Tibial artery (tissue), 4 donors: ENCODE measurements at regions not wholly inside any gene's neighbourhood (a gene's known extent, or its start where the extent isn't known, plus 50 kb on each side); places are given as distances from the start of the nearest gene placed in this dataset.
"Not testable (repeated sequence)": the region's sequence is repeated elsewhere in the genome, so short reads cannot be mapped to it uniquely, and the experiment has no call there.

ENCODE experiments used
- DNase-seq, 2 donors: peaks; one replicate each; pipeline ENCODE4 v3.0.0-alpha.2; 2019
- H3K27ac ChIP-seq, 2 donors: fragments of 200-600 bp; sonication (generic) in 1 of 2; 1 replicate in 1 of 2; 2 replicates in 1 of 2; pipeline ENCODE4 v1.5.1; 2018 to 2019; ENCODE audit warnings: mild to moderate bottlenecking in 1 of 2
- H3K27me3 ChIP-seq, 2 donors: fragments of 200-600 bp; sonication (generic) in 1 of 2; one replicate each; pipeline versions ENCODE4 v1.5.1 to v1.6.0; 2016 to 2019
- H3K36me3 ChIP-seq, 3 donors: fragments of 200-600 bp; sonication (generic) in 2 of 3; one replicate each; pipeline ENCODE4 v1.5.1; 2016 to 2019; ENCODE audit warnings: mild to moderate bottlenecking in 2 of 3
- H3K4me1 ChIP-seq, 4 donors: fragments of 200-600 bp; sonication (generic) in 2 of 4; 1 replicate in 3 of 4; 2 replicates in 1 of 4; pipeline ENCODE4 v1.5.1; 2016 to 2019
- H3K4me3 ChIP-seq, 2 donors: fragments of 200-600 bp; sonication (generic) in 1 of 2; 1 replicate in 1 of 2; 2 replicates in 1 of 2; pipeline ENCODE4 v1.5.1; 2018 to 2019; ENCODE audit warnings: mild to moderate bottlenecking in 2 of 2
- H3K9me3 ChIP-seq, 3 donors: fragments of 200-600 bp; sonication (generic) in 1 of 3; one replicate each; pipeline ENCODE4 v1.5.1; 2016 to 2019
- CTCF ChIP-seq, 2 experiments: fragments of 200-600 bp in 1 of 2; fragments of 450-650 bp in 1 of 2; IDR thresholded peaks; one replicate each; pipeline ENCODE4 v1.5.1; 2017 to 2019; ENCODE audit warnings: antibody characterized with exemption in 2 of 2, mild to moderate bottlenecking in 1 of 2, moderate library complexity in 1 of 2
- intact Hi-C: fragments of 100-400 bp; cut with DNase I; formaldehyde crosslinking; loops from one replicate; pipeline ENCODE4 v1.15.0; 2023; ENCODE audit warnings: low total_unique reads

DNA sequence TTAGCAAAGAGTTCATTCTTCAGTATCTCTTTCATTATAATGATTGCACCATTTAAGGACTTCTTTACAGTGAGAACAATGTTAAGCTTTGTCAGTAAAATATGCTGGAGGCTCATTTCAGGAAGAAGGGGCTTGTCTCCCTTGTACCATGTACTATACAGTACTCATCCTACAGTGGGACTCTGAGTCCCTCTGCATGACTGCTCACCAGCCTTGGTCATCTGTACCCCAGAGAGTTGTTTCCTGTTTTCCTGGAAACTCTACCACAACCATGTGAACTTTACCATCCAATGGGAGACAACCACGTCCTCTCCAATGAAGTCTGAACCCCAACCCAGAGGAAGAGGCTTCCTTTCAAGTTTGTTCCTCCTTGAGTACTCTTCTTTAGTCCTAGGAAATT, 1171.1 kb upstream of the CRIM1 start:
- Histone ChIP-seq H3K27ac (no peak overlapping the region), H3K4me1 (no peaks in the 10 kb centered on the region), H3K4me3 (no peak overlapping the region), H3K9me3 (no peaks in the 10 kb centered on the region), H3K36me3 (no peaks in the 10 kb centered on the region), H3K27me3 (no peaks in the 10 kb centered on the region)
- TF ChIP-seq CTCF (IDR thresholded peaks at IDR 0.05): no peak
- intact Hi-C loops: no loop called here
- no peak for DNase-seq

DNA sequence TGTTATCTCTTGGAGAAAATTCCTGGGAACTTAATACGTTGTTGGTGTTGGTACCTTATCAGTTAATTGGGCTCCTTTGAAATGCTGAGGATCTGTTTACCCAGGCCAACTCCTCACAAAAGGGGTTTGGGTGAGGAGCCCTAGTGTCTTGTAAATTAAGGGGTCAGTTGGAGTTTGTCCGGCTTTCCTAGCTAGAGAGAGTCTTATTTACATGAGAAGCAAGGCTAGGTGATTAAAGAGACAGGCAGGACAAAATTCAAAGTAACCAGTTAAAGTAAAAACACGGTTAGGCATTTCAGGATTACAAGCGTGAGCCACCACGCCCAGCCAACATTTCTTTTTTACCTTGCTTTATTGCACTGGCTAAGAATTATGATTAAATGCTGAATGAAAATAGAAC, 1178.9 kb upstream of the CRIM1 start:
- H3K4me1 ChIP-seq: not testable (repeated sequence)

DNA sequence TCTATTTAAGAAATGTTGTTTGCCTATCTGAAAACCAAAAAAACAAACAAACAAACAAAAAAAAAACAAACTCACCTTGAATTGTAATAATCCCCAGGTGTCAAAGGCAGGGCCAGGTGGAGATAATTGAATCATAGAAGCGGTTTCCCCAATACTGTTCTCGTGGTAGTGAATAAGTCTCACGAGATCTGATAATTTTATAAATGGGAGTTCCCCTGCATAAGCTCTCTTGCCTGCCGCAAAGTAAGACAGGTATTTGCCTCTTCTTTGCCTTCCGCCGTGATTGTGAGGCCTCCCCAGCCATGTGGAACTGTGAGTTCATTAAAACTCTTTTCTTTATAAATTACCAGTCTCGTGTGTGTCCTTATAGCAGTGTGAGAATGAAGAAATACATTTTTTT, 1180.7 kb upstream of the CRIM1 start:
- no peak for TF ChIP-seq CTCF (IDR thresholded peaks at IDR 0.05)
- DNase-seq: no peak
- H3K27ac ChIP-seq: no peak overlapping the region
- no peaks in the 10 kb centered on the region for H3K4me1 ChIP-seq
- H3K9me3 ChIP-seq: no peaks in the 10 kb centered on the region
- intact Hi-C loops: no loop called here
- H3K27me3 ChIP-seq: no peaks in the 10 kb centered on the region
- no peak overlapping the region for H3K4me3 ChIP-seq
- H3K36me3 ChIP-seq: no peaks in the 10 kb centered on the region

More for the DNA sequence above, 1178.9 kb upstream of the CRIM1 start:
- DNase-seq, H3K36me3 ChIP-seq, H3K27me3 ChIP-seq, H3K4me3 ChIP-seq, intact Hi-C loops, H3K27ac ChIP-seq, H3K9me3 ChIP-seq: not testable (repeated sequence)

DNA sequence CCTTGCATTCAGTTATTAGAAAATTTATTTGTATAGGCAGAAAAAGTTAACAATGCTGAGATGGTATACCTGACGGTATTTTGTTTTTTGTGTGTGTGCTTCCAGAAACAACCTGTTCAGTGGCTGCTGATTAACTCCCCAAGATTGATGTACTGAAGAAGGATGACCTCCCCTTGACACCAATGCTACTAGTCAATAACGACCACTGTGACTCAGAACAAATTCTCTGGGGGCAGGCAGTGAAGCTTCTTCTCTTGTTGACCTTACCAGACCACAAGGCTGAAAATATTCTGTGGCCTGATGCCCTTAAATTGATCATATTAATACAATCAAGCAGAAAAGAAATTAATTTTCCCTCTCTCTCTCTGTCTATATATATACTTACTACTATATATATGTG, 1182.9 kb upstream of the CRIM1 start:
- Histone ChIP-seq H3K36me3 (no peaks in the 10 kb centered on the region), H3K4me3 (no peak overlapping the region), H3K27me3 (no peaks in the 10 kb centered on the region), H3K4me1 (no peaks in the 10 kb centered on the region), H3K9me3 (no peaks in the 10 kb centered on the region), H3K27ac (no peak overlapping the region)
- no peak for TF ChIP-seq CTCF (IDR thresholded peaks at IDR 0.05)
- intact Hi-C loops: no loop called here
- DNase-seq: no peak

- Histone ChIP-seq H3K9me3 (no peaks in the 10 kb centered on the region), H3K27me3 (no peaks in the 10 kb centered on the region), H3K27ac (no peak overlapping the region), H3K36me3 (no peaks in the 10 kb centered on the region), H3K4me1 (no peaks in the 10 kb centered on the region), H3K4me3 (no peak overlapping the region)
- no peak for DNase-seq
- intact Hi-C loops: no loop called here
- peak in 1 of 2 experiments; percentile 8 for TF ChIP-seq CTCF (IDR thresholded peaks at IDR 0.05)
Measured at GRCh38 chr2:35168351-35168750, 1187.2 kb upstream of the CRIM1 start.

GRCh38 chr2:35163948-35164347, 1191.6 kb upstream of the CRIM1 start:
- DNase-seq: no peak
- Histone ChIP-seq H3K4me3 (no peak overlapping the region), H3K36me3 (no peaks in the 10 kb centered on the region), H3K27me3 (no peaks in the 10 kb centered on the region), H3K27ac (no peak overlapping the region), H3K4me1 (no peaks in the 10 kb centered on the region), H3K9me3 (no peaks in the 10 kb centered on the region)
- intact Hi-C loops: no loop called here
- TF ChIP-seq CTCF (IDR thresholded peaks at IDR 0.05): no peak
